ENCODE measurements at regions not wholly inside any gene's neighbourhood (a gene's known extent, or its start where the extent isn't known, plus 50 kb on each side); places are given as distances from the start of the nearest gene placed in this dataset.

- DNase-seq, result no peak
Measured at GRCh38 chr9:120291050-120291449, 288.9 kb downstream of the CDK5RAP2 start.

DNA sequence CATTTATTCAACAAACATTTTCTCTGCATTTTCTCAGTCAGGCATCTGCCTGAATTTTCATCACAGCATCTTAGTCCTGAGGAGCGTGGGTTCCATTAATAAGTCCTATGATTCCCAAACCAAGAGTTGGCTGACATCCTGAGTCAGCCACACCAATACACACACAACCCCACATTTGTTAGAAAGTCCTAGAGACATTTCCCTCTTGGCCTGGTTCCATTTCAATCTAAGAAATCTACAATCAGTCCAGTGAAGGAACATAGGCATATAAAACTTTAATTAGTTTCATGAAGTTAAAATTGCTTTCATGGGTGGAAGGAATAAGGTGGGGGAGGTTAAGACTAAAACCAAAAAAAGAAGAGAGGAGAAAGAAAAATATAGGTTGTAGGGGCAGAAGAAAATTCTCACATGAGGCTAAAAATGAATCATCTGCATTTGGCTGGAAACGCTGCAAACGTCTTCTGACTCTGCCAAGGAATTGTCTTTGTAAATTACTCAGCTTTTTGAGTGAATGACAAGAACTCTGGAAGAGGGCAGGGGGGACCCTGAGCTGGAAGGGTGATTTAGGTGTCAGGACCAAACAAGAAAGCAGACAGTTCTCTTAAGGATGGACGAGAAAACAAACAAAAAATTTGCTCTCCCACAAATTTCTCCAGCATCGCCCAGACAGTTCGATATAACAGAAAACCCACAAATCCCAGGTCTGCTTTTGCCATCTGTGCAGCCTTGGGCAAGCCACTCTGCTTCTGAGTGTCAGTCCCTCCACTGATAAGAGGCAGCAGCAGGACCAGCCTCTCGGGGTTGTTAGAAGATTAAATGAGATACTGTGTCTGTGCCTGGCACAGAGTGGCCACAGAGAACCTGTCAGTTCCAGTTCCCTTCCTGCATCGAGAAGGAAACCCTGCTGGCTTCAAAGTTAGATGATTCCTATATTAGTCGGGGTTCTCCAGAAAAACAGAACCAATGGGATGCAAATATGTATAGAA lies 289.7 kb downstream of the CDK5RAP2 start:
- DNase-seq, result no peak

DNA sequence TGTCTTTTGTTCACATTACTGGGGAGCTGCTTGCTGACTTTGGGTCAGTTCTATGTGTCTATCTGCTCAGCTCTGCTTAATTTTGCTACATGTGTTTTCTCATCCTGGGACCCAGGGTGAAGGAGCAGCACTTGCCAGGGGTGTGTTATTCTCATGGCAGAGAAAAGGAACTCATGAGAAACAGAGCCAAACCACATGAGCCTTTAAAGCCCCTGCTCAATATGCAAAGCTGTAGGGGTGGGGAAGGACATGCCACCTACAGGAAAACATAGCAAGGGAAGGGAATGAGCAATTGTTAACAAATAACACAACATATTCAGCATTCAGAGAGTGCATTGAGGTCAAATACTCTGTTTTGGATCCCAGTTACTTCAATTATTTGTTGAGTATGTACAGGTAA lies 290.9 kb downstream of the CDK5RAP2 start:
- no peak for DNase-seq

DNA sequence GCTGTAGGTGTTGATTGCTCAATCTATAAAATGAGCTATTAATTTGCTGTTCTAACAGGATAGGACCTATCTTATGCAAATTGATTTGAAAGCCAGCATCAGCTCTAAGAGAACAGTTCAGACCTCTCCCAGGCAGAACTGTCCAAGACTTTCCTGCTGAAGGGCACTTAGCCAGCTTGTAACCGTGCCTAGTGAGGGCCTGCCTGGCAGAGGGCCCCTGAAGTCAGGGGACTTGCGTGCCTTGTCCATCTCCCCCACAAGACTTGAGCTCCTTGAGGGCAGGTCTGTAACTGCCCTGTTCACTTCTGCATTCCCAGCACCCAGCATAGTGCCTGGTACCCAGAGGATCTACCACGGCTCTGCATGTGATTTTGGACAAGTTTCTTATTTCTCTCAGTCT lies 293.4 kb downstream of the CDK5RAP2 start:
- no peak for DNase-seq

GRCh38 chr9:120284821-120285220 lies 295.1 kb downstream of the CDK5RAP2 start:
- DNase-seq, result no peak

DNA sequence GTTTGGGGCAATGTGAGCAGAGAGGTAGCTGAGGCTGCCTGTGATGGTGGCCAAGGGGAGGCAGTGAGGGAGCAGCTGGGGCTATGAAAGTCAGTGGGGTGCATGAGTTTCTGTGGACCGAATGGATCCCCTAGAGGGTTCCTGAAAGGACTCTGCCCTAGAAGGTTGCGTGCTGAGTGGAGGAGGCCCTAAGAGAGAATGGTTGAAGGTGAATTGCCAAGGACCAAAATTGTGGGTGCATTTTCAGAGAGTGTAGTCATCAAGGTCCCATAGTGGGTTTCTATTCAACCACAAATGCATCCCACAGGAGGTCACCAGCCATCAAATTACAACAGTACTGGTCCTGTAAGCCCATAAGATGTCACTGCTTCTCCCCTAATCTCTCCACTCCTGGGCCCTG lies 298.3 kb downstream of the CDK5RAP2 start:
- DNase-seq, result no peak

DNA sequence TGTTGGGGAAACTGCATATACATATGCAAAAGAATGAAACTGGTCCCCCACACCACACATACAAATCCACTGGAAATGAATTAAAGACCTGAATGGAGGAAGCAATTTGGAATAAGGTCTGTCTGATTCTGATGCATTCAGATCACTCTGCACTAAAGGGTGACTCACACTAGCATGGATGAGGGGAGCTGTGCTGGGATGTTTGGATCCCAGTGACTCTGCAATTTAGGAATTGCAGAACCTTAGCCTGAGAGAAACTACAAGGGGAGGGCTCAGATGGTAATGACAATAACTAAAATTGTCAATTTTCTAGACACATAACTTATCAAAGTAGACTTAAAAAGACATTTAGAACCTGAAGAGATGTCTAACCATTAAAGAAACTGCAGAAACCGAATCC lies 312.0 kb downstream of the CDK5RAP2 start:
- DNase-seq, result no peak

- no peak for DNase-seq
Measured at GRCh38 chr9:120265791-120266190, 314.2 kb downstream of the CDK5RAP2 start.

DNA sequence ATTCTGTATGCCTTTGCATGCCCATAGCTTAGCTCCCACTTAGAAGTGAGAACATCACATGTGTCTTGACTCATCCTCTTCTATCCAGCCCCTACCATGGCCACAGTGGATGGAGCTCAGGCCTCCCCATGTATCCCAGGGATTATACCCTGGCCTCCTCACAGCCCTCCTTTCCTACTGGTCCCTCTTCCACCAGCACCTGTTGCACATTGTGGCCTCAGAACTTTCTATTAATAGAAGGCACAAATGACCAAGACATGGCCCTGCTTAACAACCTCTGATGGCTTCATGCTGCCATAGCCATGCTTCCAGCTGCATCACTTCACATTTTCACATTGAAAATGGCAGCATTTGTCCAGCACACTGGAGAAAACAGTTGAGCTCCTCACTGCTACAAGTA lies 315.4 kb downstream of the CDK5RAP2 start:
- no peak for DNase-seq

DNA sequence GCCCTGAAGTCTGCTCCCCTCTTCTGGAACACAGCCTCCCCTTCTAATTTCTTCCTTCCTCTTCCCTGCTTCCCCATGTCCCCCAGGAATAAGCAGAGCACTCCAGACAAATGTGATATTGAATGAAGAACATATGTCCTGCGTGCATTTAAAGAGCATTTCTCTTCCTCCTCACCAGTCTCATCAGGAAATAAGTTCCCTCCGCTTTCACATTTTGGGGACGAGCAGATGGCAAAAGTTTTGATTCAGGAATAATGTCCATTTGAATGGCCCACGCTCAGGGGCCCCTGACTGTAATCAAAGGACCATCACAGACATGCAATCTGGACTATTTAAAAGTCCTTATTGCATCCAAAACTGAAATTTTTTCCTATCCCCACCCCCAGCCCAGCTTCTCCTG lies 316.1 kb downstream of the CDK5RAP2 start:
- DNase-seq, result no peak

DNA sequence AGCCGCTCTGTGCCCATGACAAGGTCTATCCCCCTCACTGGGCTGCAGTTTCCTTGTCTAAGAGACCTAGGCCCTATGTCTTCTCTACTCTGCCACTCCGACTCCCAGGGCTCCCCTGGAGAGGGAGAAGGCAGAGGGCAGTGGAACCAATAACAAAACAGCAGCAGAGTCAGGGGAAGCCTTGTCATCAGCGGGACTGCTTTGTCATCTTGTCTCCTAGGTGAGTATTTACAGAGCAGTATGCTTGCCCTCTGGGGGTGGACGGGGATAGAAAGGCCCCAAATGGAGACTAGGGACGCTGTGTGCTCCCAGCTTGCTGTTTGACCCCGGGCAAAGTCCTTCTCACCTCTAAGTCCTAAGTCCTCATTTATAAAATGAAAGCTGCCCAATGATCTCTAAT lies 318.5 kb downstream of the CDK5RAP2 start:
- no peak for DNase-seq

GRCh38 chr9:120259100-120259499 lies 320.9 kb downstream of the CDK5RAP2 start:
- DNase-seq, result no peak

DNA sequence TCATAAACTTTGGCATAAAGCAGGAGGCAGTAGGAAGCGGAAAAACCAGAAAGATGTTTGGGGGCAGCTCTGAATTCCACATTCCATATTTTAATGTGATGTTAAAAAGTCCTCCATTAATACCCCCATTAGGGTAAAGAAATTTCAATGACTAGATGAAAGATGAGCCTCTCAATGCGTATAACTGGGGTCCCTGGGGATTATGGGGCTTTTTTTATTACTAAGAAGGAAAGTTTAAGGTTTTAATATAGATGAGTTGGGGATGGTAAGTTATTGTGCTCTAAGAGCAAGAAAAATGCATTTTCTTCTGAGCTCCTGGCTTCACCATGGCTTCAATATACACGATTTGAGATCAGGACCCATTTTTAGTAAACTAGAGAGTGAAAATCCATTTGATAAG lies 321.9 kb downstream of the CDK5RAP2 start:
- DNase-seq, result no peak

- no peak for DNase-seq
Measured at GRCh38 chr9:120257483-120257882, 322.5 kb downstream of the CDK5RAP2 start.

- DNase-seq, result no peak
Measured at GRCh38 chr9:120256146-120256545, 323.8 kb downstream of the CDK5RAP2 start.

DNA sequence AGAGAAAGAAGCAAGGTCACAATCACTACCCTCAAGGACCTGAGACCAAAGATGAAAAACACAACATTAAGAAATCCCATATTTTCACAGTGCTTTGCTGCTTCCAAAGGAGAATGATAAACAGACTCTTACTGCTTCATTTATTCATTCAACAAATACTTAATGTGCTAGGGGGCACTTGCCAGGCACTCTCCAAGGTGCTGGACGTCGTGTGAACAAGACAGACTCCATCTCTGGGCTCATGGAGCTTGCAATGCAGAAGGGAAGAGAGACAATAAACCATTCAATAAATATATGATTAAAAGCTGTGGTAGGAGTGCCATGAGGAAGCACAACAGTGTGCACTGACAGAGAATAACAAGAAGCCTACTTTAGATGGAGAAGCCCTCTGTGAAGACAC lies 327.7 kb downstream of the CDK5RAP2 start:
- no peak for DNase-seq

DNA sequence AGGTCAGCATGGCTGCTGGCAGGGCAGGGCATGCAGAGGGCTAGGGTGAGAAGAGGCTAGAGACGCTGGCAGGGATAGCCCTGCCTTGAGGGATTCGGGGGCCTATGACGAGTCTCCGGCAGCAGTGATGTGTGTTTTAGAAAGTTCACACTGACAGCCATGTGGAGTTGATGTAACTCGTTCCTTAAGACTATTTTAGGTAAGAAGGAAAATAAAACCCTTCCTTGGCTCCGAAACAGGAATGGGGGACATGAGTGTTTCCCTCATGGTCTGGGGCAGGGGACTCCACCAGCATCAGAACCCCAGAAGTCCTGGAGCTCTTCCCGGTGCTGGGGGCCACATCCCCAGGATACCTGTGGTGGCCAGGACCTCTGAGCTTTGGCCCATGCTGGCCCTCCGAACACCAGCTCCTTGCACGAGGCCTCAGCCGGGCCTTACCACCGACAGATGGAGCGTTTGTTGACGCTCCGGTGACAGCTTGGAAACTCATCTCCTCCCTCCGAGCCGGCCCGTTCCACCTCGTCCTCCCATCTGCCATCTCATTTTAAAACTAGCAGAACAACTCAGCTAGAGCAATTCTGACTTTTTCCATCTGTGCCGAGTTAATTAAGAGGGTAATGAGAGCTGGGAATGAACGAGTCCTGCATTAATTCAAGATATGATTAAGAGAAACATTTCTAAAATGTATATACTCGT lies 337.7 kb downstream of the CDK5RAP2 start:
- DNase-seq, result no peak

- no peak for DNase-seq
Measured at GRCh38 chr9:120236596-120236995, 343.4 kb downstream of the CDK5RAP2 start.

DNA sequence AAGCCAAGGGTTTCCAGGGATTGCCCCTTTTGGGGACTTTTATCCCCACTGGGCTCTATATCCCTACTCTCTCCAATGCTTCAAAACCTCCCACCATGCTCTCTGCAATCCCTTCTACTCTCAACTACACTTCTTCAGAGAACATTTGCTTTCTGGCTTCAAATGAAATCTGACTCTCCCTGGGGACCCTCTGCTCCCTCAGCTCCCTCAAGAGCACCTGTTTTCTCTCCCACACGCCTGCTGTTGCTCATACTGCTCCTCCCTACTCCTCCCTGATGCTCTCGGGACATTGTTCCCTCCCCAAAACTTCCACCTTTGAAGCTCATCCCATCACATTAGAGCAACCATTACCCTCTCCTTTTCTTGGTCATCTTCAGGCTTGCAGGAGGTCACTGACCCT lies 344.9 kb downstream of the CDK5RAP2 start:
- DNase-seq, result no peak

GRCh38 chr9:120230227-120230626 lies 349.7 kb downstream of the CDK5RAP2 start:
- DNase-seq, result no peak

GRCh38 chr9:120221844-120222243 lies 358.1 kb downstream of the CDK5RAP2 start:
- no peak for DNase-seq

DNA sequence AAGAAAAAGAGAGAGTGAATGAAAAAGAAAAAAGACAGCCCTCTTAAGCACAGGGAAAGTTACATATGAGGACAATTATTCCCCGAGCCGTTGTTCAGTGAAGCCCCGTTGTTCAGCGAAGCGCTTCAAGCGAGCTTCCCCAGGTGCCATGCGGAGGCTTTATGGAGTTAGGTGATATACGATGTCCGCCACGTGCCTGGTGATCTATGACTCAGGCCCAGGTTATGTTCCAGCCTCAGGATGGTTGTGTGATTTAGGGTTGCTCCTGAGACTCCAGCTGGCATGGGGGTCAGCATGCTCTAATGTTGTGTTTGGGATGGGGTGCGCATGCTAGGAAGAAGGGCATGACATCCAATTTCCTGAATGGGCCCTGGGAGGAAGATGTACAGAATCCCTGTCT lies 365.6 kb downstream of the CDK5RAP2 start:
- DNase-seq, result no peak

GRCh38 chr9:120212853-120213200 lies 367.1 kb downstream of the CDK5RAP2 start:
- DNase-seq, result no peak

GRCh38 chr9:120212153-120212852 lies 367.7 kb downstream of the CDK5RAP2 start:
- DNase-seq, result no peak
